Epithelial cell of esophagus (primary cell): ENCODE measurements at regions not wholly inside any gene's neighbourhood (a gene's known extent, or its start where the extent isn't known, plus 50 kb on each side); places are given as distances from the start of the nearest gene placed in this dataset.

ENCODE experiments used
- DNase-seq: peaks from one replicate; pipeline ENCODE4 v3.0.0; 2010; ENCODE audit warnings: low read depth
- H3K4me3 ChIP-seq: 2 replicates; pipeline ENCODE4 v1.5.1; 2011; ENCODE audit warnings: mild to moderate bottlenecking, low read length, control low read depth
- TF ChIP-seq, protein P1 (sequence below): IDR thresholded peaks from 2 replicates; pipeline ENCODE4 v1.5.1; 2011; ENCODE audit warnings: low read depth, mild to moderate bottlenecking, low read length, control low read depth, inconsistent platforms; ENCODE audit not compliant: insufficient read depth; ENCODE audit errors: missing control alignments

DNA sequence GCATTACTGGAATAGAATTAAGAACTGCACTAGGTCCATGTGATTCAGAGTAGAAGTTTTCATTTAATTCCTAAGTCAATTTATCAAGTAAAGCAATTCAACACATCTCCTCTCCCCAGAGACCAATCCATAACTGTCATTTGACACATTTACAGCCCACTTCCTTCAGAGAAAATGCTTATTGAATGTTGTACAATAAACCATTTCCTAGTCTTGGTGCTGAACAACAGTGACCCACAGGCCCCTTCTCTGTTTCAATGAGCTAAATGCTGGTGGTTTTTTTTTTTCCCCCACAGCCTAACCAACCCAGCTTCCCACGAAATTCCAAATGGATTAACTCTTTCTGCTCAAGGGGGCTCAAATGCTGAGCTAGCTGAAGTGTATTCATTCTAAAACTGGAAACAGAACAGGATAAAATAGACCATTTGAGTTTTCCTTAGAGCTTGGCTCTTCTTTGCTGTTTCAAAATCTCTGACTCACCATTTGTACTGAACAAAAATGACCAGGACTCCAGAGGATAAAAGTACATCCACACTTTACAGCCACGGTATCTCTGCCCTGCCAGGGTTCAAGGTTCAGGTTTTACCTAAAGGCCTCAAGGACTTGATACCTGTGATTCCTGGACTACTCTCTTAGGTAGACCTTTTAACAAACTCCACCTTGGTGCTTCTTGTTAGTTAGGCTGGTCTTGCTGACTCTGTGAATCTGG is 62.3 kb downstream of the TMEM100 start:
- no peak overlapping the region for H3K4me3 ChIP-seq
- no peak for DNase-seq
- TF ChIP-seq, protein P1, sequence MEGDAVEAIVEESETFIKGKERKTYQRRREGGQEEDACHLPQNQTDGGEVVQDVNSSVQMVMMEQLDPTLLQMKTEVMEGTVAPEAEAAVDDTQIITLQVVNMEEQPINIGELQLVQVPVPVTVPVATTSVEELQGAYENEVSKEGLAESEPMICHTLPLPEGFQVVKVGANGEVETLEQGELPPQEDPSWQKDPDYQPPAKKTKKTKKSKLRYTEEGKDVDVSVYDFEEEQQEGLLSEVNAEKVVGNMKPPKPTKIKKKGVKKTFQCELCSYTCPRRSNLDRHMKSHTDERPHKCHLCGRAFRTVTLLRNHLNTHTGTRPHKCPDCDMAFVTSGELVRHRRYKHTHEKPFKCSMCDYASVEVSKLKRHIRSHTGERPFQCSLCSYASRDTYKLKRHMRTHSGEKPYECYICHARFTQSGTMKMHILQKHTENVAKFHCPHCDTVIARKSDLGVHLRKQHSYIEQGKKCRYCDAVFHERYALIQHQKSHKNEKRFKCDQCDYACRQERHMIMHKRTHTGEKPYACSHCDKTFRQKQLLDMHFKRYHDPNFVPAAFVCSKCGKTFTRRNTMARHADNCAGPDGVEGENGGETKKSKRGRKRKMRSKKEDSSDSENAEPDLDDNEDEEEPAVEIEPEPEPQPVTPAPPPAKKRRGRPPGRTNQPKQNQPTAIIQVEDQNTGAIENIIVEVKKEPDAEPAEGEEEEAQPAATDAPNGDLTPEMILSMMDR, result no peak

DNA sequence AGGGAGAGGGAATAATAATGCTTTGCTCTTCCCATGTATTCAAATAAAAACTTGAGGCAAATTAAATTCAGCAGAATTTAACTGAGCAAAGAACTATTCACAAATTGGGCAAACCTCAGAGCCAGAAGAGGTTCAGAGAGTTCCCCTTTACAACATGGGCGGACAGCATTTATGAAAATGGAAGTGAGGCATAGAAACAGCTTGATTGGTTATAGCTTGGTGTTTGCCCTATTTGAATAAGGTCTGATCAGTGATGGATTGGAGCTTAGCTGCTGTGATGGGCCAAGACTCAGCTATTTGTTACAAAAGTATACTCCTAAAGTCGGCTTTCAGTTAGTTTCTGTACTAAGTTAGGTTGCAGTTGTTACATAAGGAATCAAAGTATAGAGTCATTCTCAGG is 63.0 kb downstream of the TMEM100 start:
- DNase-seq, result no peak
- H3K4me3 ChIP-seq, result no peak overlapping the region
- TF ChIP-seq, protein P1, result no peak

DNA sequence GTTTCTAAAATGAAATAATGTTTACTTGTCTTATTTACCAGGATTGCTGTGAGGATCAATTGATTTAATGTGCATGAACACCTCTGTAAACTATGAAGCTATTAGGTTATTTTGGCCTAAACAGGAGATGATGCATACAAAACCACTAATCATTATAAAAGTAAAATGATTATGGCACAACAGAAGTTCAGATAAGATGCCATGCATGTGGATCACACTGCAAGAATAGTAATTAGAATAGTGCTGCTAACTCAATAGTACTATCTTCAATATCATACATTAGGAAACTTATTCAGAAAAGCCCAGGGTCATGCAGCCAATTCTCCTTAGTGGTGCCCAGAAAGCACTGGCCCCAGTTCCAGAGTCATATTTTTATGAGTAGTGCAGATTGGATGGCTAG is 66.9 kb downstream of the TMEM100 start:
- TF ChIP-seq, protein P1, result no peak
- no peak for DNase-seq
- no peak overlapping the region for H3K4me3 ChIP-seq

DNA sequence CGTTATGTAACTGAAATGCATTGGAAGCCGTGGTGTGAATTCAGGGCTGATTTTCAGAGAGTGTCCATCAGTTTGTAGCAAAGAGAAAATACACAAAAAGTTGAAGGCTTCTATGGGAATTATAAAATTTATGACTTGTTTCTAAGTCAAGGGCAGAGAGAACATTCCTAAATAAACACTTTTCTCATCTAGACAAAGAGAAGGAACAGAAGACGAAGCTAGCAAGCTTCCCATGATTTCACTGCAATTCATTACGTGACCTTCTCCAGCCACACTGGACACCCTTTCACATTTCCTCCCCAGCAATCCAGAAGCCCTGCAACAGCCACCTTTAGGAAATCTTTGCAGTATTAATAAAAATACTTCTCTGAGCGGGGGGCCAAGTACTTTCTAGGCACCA is 67.8 kb downstream of the TMEM100 start:
- TF ChIP-seq, protein P1, result no peak
- H3K4me3 ChIP-seq, result no peak overlapping the region
- DNase-seq, result no peak

DNA sequence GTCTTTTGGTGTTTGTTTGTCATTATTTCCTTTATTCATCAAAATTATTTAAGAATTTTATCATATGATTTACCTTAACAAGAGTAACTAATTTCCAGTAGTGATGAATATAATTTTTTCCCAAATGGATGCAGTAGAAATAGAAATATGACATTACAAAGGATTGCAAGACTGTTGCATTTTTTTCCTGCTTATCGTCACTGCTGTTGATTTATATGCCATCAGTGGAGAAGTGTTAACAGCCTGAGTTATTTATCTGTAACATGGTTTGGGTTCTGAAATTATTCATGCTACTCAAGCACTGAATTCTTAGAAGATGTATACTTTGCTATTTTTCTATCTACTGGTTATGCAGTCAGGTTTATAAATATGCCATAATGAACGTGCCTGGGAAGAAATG is 68.6 kb downstream of the TMEM100 start:
- no peak overlapping the region for H3K4me3 ChIP-seq
- TF ChIP-seq, protein P1, result no peak
- DNase-seq, result no peak

DNA sequence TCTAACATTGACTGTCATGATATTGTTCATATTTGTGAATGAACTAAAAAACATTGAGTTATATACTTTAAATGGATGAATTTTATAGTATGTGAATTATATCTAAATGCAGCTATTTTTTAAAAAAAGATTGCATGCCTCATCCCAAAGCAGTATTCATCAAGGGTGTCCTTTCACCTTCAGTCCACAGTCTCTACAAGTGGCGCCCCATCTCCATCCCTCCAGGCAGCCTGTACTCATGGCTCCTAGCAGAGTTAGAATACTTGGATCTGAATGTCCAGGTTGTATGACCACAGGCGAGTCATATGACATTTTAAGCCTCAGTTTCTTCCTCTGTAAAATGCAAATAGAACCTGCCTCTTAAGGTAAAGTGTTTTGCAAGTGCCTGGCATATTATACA is 69.8 kb downstream of the TMEM100 start:
- H3K4me3 ChIP-seq, result no peak overlapping the region
- TF ChIP-seq, protein P1, result no peak
- DNase-seq, result no peak
